NT2/D1 (cell line): ENCODE measurements at regions not wholly inside any gene's neighbourhood (a gene's known extent, or its start where the extent isn't known, plus 50 kb on each side); places are given as distances from the start of the nearest gene placed in this dataset.

ENCODE experiments used
- DNase-seq: peaks from one replicate; pipeline ENCODE4 v3.0.0-alpha.2; 2011; ENCODE audit warnings: low read depth, low spot score
- H3K27me3 ChIP-seq: 2 replicates; pipeline ENCODE4 v1.6.0; 2011; ENCODE audit warnings: mild to moderate bottlenecking; ENCODE audit not compliant: insufficient read length, insufficient read depth
- H3K36me3 ChIP-seq: 2 replicates; pipeline ENCODE4 v1.6.1; 2011; ENCODE audit warnings: mild to moderate bottlenecking, low read length, mixed read lengths; ENCODE audit not compliant: insufficient read depth, insufficient read length
- H3K4me1 ChIP-seq: 2 replicates; pipeline ENCODE4 v1.5.1; 2011; ENCODE audit not compliant: insufficient read depth, insufficient read length
- H3K4me3 ChIP-seq: 2 replicates; pipeline ENCODE4 v1.5.1; 2011; ENCODE audit warnings: low read depth; ENCODE audit not compliant: insufficient read length
- H3K9ac ChIP-seq: 2 replicates; pipeline ENCODE4 v1.6.0; 2011; ENCODE audit warnings: low read depth; ENCODE audit not compliant: insufficient read length
- H3K9me3 ChIP-seq: 2 replicates; pipeline ENCODE4 v1.5.1; 2011; ENCODE audit warnings: mild to moderate bottlenecking, low read length; ENCODE audit not compliant: insufficient read depth
- SUZ12 ChIP-seq: IDR thresholded peaks from 2 replicates; pipeline ENCODE4 v1.6.1; 2011; ENCODE audit not compliant: insufficient read length, insufficient read depth; ENCODE audit errors: extremely low read depth
- YY1 ChIP-seq: IDR thresholded peaks from 2 replicates; pipeline ENCODE4 v1.6.1; 2011; ENCODE audit not compliant: insufficient read length, insufficient read depth
- ZNF274 ChIP-seq: IDR thresholded peaks from 2 replicates; pipeline ENCODE4 v1.6.1; 2011; ENCODE audit warnings: mild to moderate bottlenecking, low read depth, low read length

GRCh38 chr11:130609121-130610035 is 160.9 kb downstream of the ADAMTS15 start:
- Histone ChIP-seq H3K27me3 (no peaks in the 10 kb centered on the region), H3K9ac (no peak overlapping the region), H3K4me1 (no peaks in the 10 kb centered on the region), H3K36me3 (no peaks in the 10 kb centered on the region), H3K9me3 (no peaks in the 10 kb centered on the region), H3K4me3 (no peak overlapping the region)
- DNase-seq = no peak
- TF ChIP-seq YY1 (no peak), SUZ12 (no peak), ZNF274 (no peak)

DNA sequence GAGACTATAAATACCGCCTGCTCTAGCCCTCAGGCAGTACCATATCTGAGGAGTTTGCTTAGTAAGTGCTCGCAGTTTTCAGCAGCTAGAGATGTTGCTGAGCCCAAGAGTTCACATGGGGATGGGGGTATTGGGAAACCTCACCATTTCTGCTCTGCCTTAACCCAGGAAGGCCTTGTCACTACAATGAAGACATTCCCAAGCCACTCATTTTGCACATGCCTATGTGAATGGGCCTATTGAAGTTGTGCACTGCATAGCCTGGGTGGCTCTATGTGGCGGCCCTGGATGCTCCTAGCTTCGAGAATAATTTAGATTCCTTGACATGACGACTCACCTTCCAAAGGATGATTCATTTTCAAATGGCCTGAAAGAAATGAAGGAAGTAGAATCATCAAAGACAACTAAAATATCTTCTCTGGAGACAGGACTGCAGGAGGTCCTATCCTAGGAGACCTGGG is 163.4 kb downstream of the ADAMTS15 start:
- Histone ChIP-seq H3K4me3 (no peak overlapping the region), H3K9me3 (no peaks in the 10 kb centered on the region), H3K4me1 (no peaks in the 10 kb centered on the region), H3K27me3 (no peaks in the 10 kb centered on the region), H3K9ac (no peak overlapping the region), H3K36me3 (no peaks in the 10 kb centered on the region)
- DNase-seq = no peak
- no peak for TF ChIP-seq SUZ12
- TF ChIP-seq YY1 = no peak
- no peak for TF ChIP-seq ZNF274

GRCh38 chr11:130612291-130612851 is 163.9 kb downstream of the ADAMTS15 start:
- Histone ChIP-seq H3K27me3 (no peaks in the 10 kb centered on the region), H3K9me3 (no peaks in the 10 kb centered on the region), H3K4me1 (no peaks in the 10 kb centered on the region), H3K4me3 (no peak overlapping the region), H3K36me3 (no peaks in the 10 kb centered on the region), H3K9ac (no peak overlapping the region)
- DNase-seq = no peak
- TF ChIP-seq SUZ12 (no peak), ZNF274 (no peak), YY1 (no peak)

DNA sequence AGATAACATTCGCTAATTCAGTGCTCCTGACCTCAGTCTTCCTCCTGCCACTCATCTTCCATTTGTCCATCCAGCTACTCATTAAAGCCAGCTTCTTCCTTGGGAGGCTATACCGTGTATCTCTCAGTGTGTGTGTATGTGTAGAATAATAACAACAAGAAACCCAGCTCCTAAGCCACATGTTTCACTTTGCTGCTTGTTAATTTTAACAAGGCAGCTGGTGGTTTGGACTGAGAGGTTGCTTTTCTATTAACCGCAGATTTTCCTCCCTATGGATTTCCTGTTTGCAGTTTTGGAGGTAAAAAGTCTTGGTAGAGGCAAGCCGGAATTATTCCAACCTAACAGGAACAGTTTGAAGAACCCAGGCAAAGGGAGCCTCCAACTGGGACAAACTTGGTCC is 165.0 kb downstream of the ADAMTS15 start:
- Histone ChIP-seq H3K9ac (no peak overlapping the region), H3K4me3 (no peak overlapping the region)
- TF ChIP-seq YY1 (no peak), ZNF274 (no peak), SUZ12 (no peak)

DNA sequence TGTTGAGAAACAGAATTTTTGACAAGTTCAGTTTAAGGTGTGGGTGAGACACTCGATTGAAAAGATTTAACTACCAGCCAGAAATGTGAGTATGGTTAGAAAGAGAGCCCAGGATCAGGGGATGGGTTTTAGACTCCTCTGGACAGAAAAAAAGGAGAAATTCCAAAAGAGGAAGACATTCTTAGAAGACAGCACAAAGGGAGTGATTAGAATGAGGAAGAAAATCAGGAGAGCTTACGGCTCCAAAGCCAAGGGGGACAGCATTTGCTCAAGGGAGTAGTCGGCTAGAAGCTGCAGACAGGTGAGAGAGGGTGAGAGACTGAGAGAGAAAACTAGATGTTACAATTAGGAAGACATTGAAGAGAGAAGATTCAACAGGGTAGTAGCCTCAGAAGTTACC is 166.1 kb downstream of the ADAMTS15 start:
- no peak overlapping the region for H3K4me3 ChIP-seq
- DNase-seq = no peak
- no peaks in the 10 kb centered on the region for H3K36me3 ChIP-seq
- H3K4me1 ChIP-seq = no peaks in the 10 kb centered on the region
- TF ChIP-seq ZNF274 (no peak), SUZ12 (no peak), YY1 (no peak)
- peaks cover 5% of the 10 kb centered on the region; the same call in 1 of the 2 replicates for H3K9me3 ChIP-seq
- no peak overlapping the region for H3K9ac ChIP-seq
- H3K27me3 ChIP-seq = no peaks in the 10 kb centered on the region

More for the DNA sequence above, 165.0 kb downstream of the ADAMTS15 start:
- Histone ChIP-seq H3K4me1 (no peaks in the 10 kb centered on the region), H3K36me3 (no peaks in the 10 kb centered on the region), H3K27me3 (no peaks in the 10 kb centered on the region), H3K9me3 (peaks cover 3% of the 10 kb centered on the region; the same call in 1 of the 2 replicates)
- DNase-seq = no peak

- Histone ChIP-seq H3K27me3 (no peaks in the 10 kb centered on the region), H3K9me3 (peaks cover 5% of the 10 kb centered on the region; the same call in 1 of the 2 replicates), H3K36me3 (no peaks in the 10 kb centered on the region), H3K4me3 (no peak overlapping the region), H3K4me1 (no peaks in the 10 kb centered on the region), H3K9ac (no peak overlapping the region)
- DNase-seq = no peak
- no peak for TF ChIP-seq ZNF274
- TF ChIP-seq YY1 = no peak
- TF ChIP-seq SUZ12 = no peak
Measured at GRCh38 chr11:130615561-130615960, 167.1 kb downstream of the ADAMTS15 start.

- Histone ChIP-seq H3K4me1 (no peaks in the 10 kb centered on the region), H3K4me3 (no peak overlapping the region), H3K27me3 (no peaks in the 10 kb centered on the region), H3K9ac (no peak overlapping the region), H3K9me3 (peaks cover 5% of the 10 kb centered on the region; the same call in 1 of the 2 replicates), H3K36me3 (no peaks in the 10 kb centered on the region)
- no peak for TF ChIP-seq SUZ12
- no peak for TF ChIP-seq ZNF274
- DNase-seq = no peak
Measured at GRCh38 chr11:130616573-130616972, 168.1 kb downstream of the ADAMTS15 start.
